ENCODE measurements at regions not wholly inside any gene's neighbourhood (a gene's known extent, or its start where the extent isn't known, plus 50 kb on each side); places are given as distances from the start of the nearest gene placed in this dataset.

GRCh38 chr2:2633017-2633416, 301.9 kb upstream of the MYT1L start:
- no peak for TF ChIP-seq ZNF565 (CRISPR knock-in tag; conservative IDR thresholded peaks at IDR 0.05; ENCODE audit: low read depth)
- TF ChIP-seq CREB5 (CRISPR knock-in tag; IDR thresholded peaks at IDR 0.05; ENCODE audit: low read depth) = no peak
- no peak for TF ChIP-seq PATZ1 (CRISPR knock-in tag; IDR thresholded peaks at IDR 0.05; ENCODE audit: borderline replicate concordance)
- TF ChIP-seq RARB (CRISPR knock-in tag; IDR thresholded peaks at IDR 0.05) = no peak
- TF ChIP-seq BACH2 (CRISPR knock-in tag; IDR thresholded peaks at IDR 0.05; ENCODE audit: borderline replicate concordance) = no peak
- no peak for TF ChIP-seq ZFP30 (CRISPR knock-in tag; IDR thresholded peaks at IDR 0.05)
- no peak for TF ChIP-seq ESRRG (CRISPR knock-in tag; IDR thresholded peaks at IDR 0.05)
- no peak for TF ChIP-seq CSDC2 (CRISPR knock-in tag; IDR thresholded peaks at IDR 0.05)
- no peak for TF ChIP-seq ZFP3 (CRISPR knock-in tag; IDR thresholded peaks at IDR 0.05)
- TF ChIP-seq ZC3H10 (CRISPR knock-in tag; IDR thresholded peaks at IDR 0.05) = no peak
- TF ChIP-seq ZNF70 (CRISPR knock-in tag; IDR thresholded peaks at IDR 0.05) = no peak
- TF ChIP-seq GLIS3 (CRISPR knock-in tag; IDR thresholded peaks at IDR 0.05) = no peak
- TF ChIP-seq ZNF8 (CRISPR knock-in tag; IDR thresholded peaks at IDR 0.05) = no peak
- no peak for TF ChIP-seq TSHZ2 (CRISPR knock-in tag; IDR thresholded peaks at IDR 0.05)

Data from SK-N-SH treated with all-trans-retinoic acid at 6 μM for 48 hours (cell line).